SK-N-SH treated with all-trans-retinoic acid at 6 μM for 48 hours (cell line): ENCODE measurements at regions not wholly inside any gene's neighbourhood (a gene's known extent, or its start where the extent isn't known, plus 50 kb on each side); places are given as distances from the start of the nearest gene placed in this dataset.

Experiments used
- ARNTL ChIP-seq: fragments of 450-650 bp; formaldehyde crosslinking; IDR thresholded peaks from 2 replicates; pipeline ENCODE4 v1.5.0; 2020; ENCODE audit warnings: low read depth, mild to moderate bottlenecking, moderate library complexity, borderline replicate concordance
- CSDC2 ChIP-seq: fragments of 250-450 bp; sonication (Bioruptor Pico); IDR thresholded peaks from 2 replicates; pipeline ENCODE4 v1.5.0; 2020; ENCODE audit warnings: mild to moderate bottlenecking, moderate library complexity
- GLIS3 ChIP-seq: fragments of 250-450 bp; sonication (Bioruptor Pico); IDR thresholded peaks from 2 replicates; pipeline ENCODE4 v1.5.0; 2020; ENCODE audit warnings: mild to moderate bottlenecking, moderate library complexity
- ISL1 ChIP-seq: fragments of 250-450 bp; sonication (Bioruptor Pico); IDR thresholded peaks from 2 replicates; pipeline ENCODE4 v2.1.2; 2022; ENCODE audit warnings: mild to moderate bottlenecking, moderate library complexity
- RARB ChIP-seq: fragments of 250-450 bp; sonication (Bioruptor Pico); IDR thresholded peaks from 2 replicates; pipeline ENCODE4 v1.8.0; 2021; ENCODE audit warnings: mild to moderate bottlenecking, moderate library complexity
- ZFP30 ChIP-seq: fragments of 450-650 bp; formaldehyde crosslinking; IDR thresholded peaks from 2 replicates; pipeline ENCODE4 v1.5.0; 2022; ENCODE audit warnings: mild to moderate bottlenecking, moderate library complexity
- TF ChIP-seq, protein P1 (sequence below): fragments of 250-450 bp; sonication (Bioruptor Pico); IDR thresholded peaks from 2 replicates; pipeline ENCODE4 v1.5.1; 2020; ENCODE audit warnings: low read depth, mild to moderate bottlenecking, moderate library complexity
- TF ChIP-seq, protein P2 (sequence below): fragments of 250-450 bp; sonication (Bioruptor Pico); IDR thresholded peaks from 2 replicates; pipeline ENCODE4 v1.8.0; 2020; ENCODE audit warnings: mild to moderate bottlenecking, moderate library complexity, borderline replicate concordance

DNA sequence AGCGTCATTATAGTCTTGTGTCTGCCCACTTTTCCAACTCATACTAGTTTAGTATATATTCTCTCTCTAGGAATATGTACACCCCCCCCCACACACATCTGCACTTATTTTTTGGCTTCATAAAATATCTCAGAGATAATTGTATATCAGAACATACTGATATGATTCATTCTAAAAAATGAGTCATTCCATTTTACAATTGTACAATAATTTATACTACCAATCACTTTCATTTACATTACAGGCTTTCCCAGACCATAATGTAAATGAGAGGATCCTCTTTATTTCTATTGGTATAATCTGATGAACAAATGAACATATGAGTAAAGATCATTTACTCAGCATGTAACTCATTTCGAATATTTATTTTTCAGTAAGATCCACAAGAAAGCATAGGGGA is 1842.9 kb upstream of the C9orf72 start:
- TF ChIP-seq CSDC2 (CRISPR knock-in tag) (no peak), GLIS3 (no peak), ZFP30 (CRISPR knock-in tag) (no peak), ARNTL (CRISPR knock-in tag) (no peak), RARB (CRISPR knock-in tag) (no peak), ISL1 (CRISPR knock-in tag) (no peak)
- TF ChIP-seq, protein P1, sequence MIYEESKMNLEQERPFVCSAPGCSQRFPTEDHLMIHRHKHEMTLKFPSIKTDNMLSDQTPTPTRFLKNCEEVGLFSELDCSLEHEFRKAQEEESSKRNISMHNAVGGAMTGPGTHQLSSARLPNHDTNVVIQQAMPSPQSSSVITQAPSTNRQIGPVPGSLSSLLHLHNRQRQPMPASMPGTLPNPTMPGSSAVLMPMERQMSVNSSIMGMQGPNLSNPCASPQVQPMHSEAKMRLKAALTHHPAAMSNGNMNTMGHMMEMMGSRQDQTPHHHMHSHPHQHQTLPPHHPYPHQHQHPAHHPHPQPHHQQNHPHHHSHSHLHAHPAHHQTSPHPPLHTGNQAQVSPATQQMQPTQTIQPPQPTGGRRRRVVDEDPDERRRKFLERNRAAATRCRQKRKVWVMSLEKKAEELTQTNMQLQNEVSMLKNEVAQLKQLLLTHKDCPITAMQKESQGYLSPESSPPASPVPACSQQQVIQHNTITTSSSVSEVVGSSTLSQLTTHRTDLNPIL (CRISPR knock-in tag), result no peak
- TF ChIP-seq, protein P2, sequence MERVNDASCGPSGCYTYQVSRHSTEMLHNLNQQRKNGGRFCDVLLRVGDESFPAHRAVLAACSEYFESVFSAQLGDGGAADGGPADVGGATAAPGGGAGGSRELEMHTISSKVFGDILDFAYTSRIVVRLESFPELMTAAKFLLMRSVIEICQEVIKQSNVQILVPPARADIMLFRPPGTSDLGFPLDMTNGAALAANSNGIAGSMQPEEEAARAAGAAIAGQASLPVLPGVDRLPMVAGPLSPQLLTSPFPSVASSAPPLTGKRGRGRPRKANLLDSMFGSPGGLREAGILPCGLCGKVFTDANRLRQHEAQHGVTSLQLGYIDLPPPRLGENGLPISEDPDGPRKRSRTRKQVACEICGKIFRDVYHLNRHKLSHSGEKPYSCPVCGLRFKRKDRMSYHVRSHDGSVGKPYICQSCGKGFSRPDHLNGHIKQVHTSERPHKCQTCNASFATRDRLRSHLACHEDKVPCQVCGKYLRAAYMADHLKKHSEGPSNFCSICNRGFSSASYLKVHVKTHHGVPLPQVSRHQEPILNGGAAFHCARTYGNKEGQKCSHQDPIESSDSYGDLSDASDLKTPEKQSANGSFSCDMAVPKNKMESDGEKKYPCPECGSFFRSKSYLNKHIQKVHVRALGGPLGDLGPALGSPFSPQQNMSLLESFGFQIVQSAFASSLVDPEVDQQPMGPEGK (CRISPR knock-in tag), result no peak
